Upper lobe of right lung (tissue), 1 donor: ENCODE measurements at regions not wholly inside any gene's neighbourhood (a gene's known extent, or its start where the extent isn't known, plus 50 kb on each side); places are given as distances from the start of the nearest gene placed in this dataset.

ENCODE experiments used
- ATAC-seq: fragments of 200-7000 bp; cut with Tn5 transposase; one replicate; pipeline ENCODE4 v1.9.1; 2020; ENCODE audit warnings: mild to moderate bottlenecking, moderate library complexity
- DNase-seq: peaks from one replicate; pipeline ENCODE4 v3.0.0-alpha.2; 2020
- H3K27ac ChIP-seq: fragments of 200-600 bp; one replicate; pipeline ENCODE4 v1.8.0; 2022
- H3K27me3 ChIP-seq: fragments of 200-600 bp; one replicate; pipeline ENCODE4 v1.8.0; 2022; ENCODE audit warnings: mild to moderate bottlenecking
- H3K36me3 ChIP-seq: fragments of 200-600 bp; one replicate; pipeline ENCODE4 v1.8.0; 2022
- H3K4me1 ChIP-seq: fragments of 200-600 bp; one replicate; pipeline ENCODE4 v1.8.0; 2022
- H3K4me3 ChIP-seq: fragments of 200-600 bp; one replicate; pipeline ENCODE4 v1.8.0; 2022; ENCODE audit warnings: mild to moderate bottlenecking
- H3K9me3 ChIP-seq: fragments of 200-600 bp; one replicate; pipeline ENCODE4 v1.8.0; 2022
- intact Hi-C: fragments of 100-400 bp; cut with DNase I; formaldehyde crosslinking; loops from one replicate; pipeline ENCODE4 v1.11.0; 2022
- TF ChIP-seq, protein P1 (sequence below): fragments of 200-600 bp; IDR thresholded peaks from one replicate; pipeline ENCODE4 v1.8.0; 2022; ENCODE audit warnings: antibody characterized with exemption
- donor health status: DM: no; HTN: yes; CAD: no; lungs with severe emphysema.

DNA sequence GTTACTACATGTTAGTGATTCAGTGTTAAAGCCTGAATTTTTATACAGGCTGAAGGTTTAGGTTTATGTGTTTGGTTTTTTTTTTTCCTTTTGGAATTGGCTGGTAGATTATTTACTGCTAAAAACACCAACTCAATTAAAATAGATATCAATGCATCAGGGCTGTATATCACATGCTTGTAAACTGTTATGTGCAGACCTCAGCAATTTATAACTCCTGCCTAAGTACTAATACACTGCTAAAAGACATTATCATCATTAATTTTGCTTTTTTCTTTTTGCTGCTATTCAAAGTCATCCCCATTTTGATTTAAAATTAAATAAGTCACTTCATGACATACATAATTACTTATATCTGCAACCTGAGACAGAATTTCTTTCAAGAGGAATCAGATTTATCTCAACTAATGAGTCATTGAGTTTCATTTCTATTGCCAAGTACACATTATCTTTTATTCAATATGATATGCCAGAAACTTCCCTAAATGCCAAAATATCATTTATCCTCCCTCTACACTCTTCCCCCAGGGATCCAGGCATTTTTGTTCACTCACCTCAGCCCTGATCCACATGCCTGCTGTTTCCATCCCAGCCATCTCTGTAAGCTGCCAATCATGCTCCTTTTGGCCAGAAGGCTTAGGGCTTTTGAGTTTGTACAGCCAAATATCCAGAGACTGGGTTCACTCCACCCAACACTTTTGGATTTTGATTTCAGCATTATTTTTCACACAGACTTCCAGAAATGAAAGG lies 98.5 kb downstream of the POLR1F start:
- Histone ChIP-seq H3K27me3 (no peaks in the 10 kb centered on the region), H3K4me1 (no peaks in the 10 kb centered on the region), H3K9me3 (no peaks in the 10 kb centered on the region), H3K4me3 (no peak overlapping the region), H3K36me3 (no peaks in the 10 kb centered on the region), H3K27ac (no peak overlapping the region)
- DNase-seq (no peak), ATAC-seq (no peak)
- TF ChIP-seq, protein P1, sequence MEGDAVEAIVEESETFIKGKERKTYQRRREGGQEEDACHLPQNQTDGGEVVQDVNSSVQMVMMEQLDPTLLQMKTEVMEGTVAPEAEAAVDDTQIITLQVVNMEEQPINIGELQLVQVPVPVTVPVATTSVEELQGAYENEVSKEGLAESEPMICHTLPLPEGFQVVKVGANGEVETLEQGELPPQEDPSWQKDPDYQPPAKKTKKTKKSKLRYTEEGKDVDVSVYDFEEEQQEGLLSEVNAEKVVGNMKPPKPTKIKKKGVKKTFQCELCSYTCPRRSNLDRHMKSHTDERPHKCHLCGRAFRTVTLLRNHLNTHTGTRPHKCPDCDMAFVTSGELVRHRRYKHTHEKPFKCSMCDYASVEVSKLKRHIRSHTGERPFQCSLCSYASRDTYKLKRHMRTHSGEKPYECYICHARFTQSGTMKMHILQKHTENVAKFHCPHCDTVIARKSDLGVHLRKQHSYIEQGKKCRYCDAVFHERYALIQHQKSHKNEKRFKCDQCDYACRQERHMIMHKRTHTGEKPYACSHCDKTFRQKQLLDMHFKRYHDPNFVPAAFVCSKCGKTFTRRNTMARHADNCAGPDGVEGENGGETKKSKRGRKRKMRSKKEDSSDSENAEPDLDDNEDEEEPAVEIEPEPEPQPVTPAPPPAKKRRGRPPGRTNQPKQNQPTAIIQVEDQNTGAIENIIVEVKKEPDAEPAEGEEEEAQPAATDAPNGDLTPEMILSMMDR: no peak
- intact Hi-C loops: no loop called here

GRCh38 chr7:19589446-19589845 lies 119.4 kb downstream of the POLR1F start:
- no peaks in the 10 kb centered on the region for H3K9me3 ChIP-seq
- H3K27me3 ChIP-seq: no peaks in the 10 kb centered on the region
- DNase-seq (no peak), ATAC-seq (no peak)
- intact Hi-C loops: no loop called here
- H3K36me3 ChIP-seq: no peaks in the 10 kb centered on the region
- H3K27ac ChIP-seq: no peak overlapping the region
- no peaks in the 10 kb centered on the region for H3K4me1 ChIP-seq
- no peak overlapping the region for H3K4me3 ChIP-seq
- TF ChIP-seq, protein P1: no peak

GRCh38 chr7:19587291-19587690 lies 121.5 kb downstream of the POLR1F start:
- no peaks in the 10 kb centered on the region for H3K27me3 ChIP-seq
- H3K9me3 ChIP-seq: no peaks in the 10 kb centered on the region
- no peak for ATAC-seq
- no peaks in the 10 kb centered on the region for H3K4me1 ChIP-seq
- no peaks in the 10 kb centered on the region for H3K36me3 ChIP-seq
- H3K27ac ChIP-seq: no peak overlapping the region
- DNase-seq: no peak
- intact Hi-C loops: no loop called here
- H3K4me3 ChIP-seq: no peak overlapping the region
- TF ChIP-seq, protein P1: no peak

DNA sequence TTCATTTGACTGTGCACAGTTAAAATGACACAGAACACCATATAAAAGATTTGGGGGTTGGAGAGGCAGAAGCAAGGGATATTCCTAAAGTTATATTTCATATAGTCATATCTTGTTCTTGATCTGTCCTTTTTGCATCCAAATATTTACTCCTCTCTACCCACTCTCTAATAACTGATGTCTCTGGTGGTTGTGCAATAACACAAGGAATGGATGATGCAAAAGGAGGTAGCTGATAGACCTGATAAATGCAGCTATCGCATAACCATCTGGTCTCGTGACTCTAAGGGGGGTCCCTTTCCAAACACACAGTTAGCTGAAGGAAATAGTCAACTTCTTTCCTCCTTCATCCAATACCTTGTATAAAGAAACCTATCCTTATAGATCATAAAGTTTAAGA lies 123.1 kb downstream of the POLR1F start:
- intact Hi-C loops: no loop called here
- no peaks in the 10 kb centered on the region for H3K9me3 ChIP-seq
- H3K27ac ChIP-seq: no peak overlapping the region
- no peaks in the 10 kb centered on the region for H3K27me3 ChIP-seq
- no peaks in the 10 kb centered on the region for H3K4me1 ChIP-seq
- DNase-seq (no peak), ATAC-seq (no peak)
- TF ChIP-seq, protein P1: no peak
- no peak overlapping the region for H3K4me3 ChIP-seq
- no peaks in the 10 kb centered on the region for H3K36me3 ChIP-seq

GRCh38 chr7:19575909-19576557 lies 132.8 kb downstream of the POLR1F start:
- TF ChIP-seq, protein P1: no peak
- DNase-seq (no peak), ATAC-seq (no peak)
- Histone ChIP-seq H3K27ac (no peak overlapping the region), H3K4me3 (no peak overlapping the region), H3K36me3 (no peaks in the 10 kb centered on the region), H3K27me3 (no peaks in the 10 kb centered on the region), H3K4me1 (no peaks in the 10 kb centered on the region), H3K9me3 (no peaks in the 10 kb centered on the region)
- intact Hi-C loops: no loop called here
